ENCODE measurements at regions not wholly inside any gene's neighbourhood (a gene's known extent, or its start where the extent isn't known, plus 50 kb on each side); places are given as distances from the start of the nearest gene placed in this dataset.

DNA sequence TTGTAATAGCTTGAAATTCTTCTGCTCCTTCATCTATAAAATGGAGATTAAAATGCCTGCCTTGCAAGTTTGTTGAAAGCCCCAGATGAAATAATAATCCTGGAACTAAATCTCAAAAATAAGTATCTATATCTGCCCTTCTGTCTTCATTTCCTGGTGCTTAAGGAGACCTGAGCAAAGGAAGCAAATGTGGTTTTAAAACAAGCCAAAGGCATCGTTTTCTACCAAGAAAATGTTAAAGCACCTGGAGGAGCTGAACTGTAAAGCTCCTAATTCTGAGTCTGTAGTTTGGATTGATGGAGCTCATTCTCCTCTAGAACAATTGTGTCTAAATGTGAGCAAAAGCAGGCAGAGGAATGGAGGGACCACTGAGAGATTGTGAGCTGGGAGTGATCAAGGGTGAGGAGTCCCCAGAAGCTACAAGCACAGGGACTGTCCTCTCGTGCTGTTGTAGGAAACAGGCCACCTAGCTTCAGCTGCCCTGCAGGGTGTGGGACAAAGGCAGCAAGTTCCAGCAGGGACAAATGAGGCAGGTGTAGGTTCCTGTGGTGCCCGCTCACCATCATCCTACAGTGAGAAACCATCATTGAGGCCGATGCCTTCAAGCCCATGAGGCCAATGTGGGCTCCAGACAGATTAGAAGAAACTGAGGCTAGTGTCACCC, 420.7 kb upstream of the TRIB2 start:
- Histone ChIP-seq H3K9me1 (ENCODE audit: control insufficient read depth, extremely low read depth, insufficient read depth, low read length) (no peaks in the 10 kb centered on the region), H4K20me1 (ENCODE audit: control insufficient read depth, extremely low read depth, insufficient read depth, low read length) (no peaks in the 10 kb centered on the region), H3K79me2 (ENCODE audit: control insufficient read depth, insufficient read depth, low read length) (no peaks in the 10 kb centered on the region), H3K9ac (ENCODE audit: control insufficient read depth, extremely low read depth, insufficient read depth, low read length) (no peak overlapping the region), H3K4me2 (ENCODE audit: control insufficient read depth, extremely low read depth, insufficient read depth, low read depth, low read length) (no peak overlapping the region), H3K4me1 (ENCODE audit: control insufficient read depth, extremely low read depth, insufficient read depth, low read length) (peaks cover 19% of the 10 kb centered on the region), H3K27ac (ENCODE audit: control insufficient read depth, insufficient read depth, low read length) (no peak overlapping the region), H2AFZ (ENCODE audit: control insufficient read depth, low read length) (no peak overlapping the region), H3K9me3 (ENCODE audit: control insufficient read depth, low read depth, low read length) (no peaks in the 10 kb centered on the region), H3K4me3 (ENCODE audit: control insufficient read depth in 2 of 3, extremely low read depth in 1 of 3, insufficient read depth in 2 of 3, low read depth in 1 of 3, low read length in 3 of 3) (no peak overlapping the region), H3K36me3 (ENCODE audit: control insufficient read depth in 2 of 2, extremely low read depth in 1 of 2, insufficient read depth in 2 of 2, low read length in 2 of 2) (no peaks in the 10 kb centered on the region), H3K27me3 (ENCODE audit: control insufficient read depth, extremely low read depth, insufficient read depth, low read length) (no peaks in the 10 kb centered on the region)
- FAIRE-seq = no peak
- TF ChIP-seq, protein P1, sequence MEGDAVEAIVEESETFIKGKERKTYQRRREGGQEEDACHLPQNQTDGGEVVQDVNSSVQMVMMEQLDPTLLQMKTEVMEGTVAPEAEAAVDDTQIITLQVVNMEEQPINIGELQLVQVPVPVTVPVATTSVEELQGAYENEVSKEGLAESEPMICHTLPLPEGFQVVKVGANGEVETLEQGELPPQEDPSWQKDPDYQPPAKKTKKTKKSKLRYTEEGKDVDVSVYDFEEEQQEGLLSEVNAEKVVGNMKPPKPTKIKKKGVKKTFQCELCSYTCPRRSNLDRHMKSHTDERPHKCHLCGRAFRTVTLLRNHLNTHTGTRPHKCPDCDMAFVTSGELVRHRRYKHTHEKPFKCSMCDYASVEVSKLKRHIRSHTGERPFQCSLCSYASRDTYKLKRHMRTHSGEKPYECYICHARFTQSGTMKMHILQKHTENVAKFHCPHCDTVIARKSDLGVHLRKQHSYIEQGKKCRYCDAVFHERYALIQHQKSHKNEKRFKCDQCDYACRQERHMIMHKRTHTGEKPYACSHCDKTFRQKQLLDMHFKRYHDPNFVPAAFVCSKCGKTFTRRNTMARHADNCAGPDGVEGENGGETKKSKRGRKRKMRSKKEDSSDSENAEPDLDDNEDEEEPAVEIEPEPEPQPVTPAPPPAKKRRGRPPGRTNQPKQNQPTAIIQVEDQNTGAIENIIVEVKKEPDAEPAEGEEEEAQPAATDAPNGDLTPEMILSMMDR (optimal IDR thresholded peaks at IDR 0.05 in 1 of 3, IDR thresholded peaks at IDR 0.05 in 1 of 3, conservative IDR thresholded peaks at IDR 0.05 in 1 of 3; ENCODE audit: extremely low read depth in 1 of 3, insufficient read depth in 2 of 3, low read length in 3 of 3) = no peak
- no peak for TF ChIP-seq EZH2 (IDR thresholded peaks at IDR 0.05; ENCODE audit: low read length)
- DNase-seq (ENCODE audit: low read depth, low spot score) = no peak
- dilution Hi-C loops (cut with MboI; ENCODE audit: extremely low pct_ligation_motif_present, low sequenced_read_pairs) = no loop called here

DNA sequence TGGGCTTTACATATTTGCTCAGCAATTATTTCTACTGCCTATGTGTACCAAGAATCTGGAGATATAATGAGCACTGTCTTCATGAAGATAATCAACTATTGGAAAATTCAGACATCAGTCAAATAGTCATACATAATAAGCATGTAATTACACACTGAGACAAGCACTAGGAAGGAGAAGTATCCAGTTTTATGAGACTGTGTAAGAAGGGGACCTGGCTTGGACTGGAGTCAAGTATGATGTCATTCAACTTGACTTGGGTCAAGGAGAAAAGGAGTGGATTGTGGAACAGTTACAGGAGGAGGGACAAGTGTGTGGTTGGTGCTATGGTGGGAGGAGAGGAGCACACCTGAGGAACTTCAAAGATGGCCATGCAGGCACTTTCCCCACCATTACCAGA, 419.8 kb upstream of the TRIB2 start:
- Histone ChIP-seq H3K27me3 (ENCODE audit: control insufficient read depth, extremely low read depth, insufficient read depth, low read length) (no peaks in the 10 kb centered on the region), H3K9ac (ENCODE audit: control insufficient read depth, extremely low read depth, insufficient read depth, low read length) (no peak overlapping the region), H4K20me1 (ENCODE audit: control insufficient read depth, extremely low read depth, insufficient read depth, low read length) (no peaks in the 10 kb centered on the region), H3K9me3 (ENCODE audit: control insufficient read depth, low read depth, low read length) (no peaks in the 10 kb centered on the region), H3K4me3 (ENCODE audit: control insufficient read depth in 2 of 3, extremely low read depth in 1 of 3, insufficient read depth in 2 of 3, low read depth in 1 of 3, low read length in 3 of 3) (no peak overlapping the region), H2AFZ (ENCODE audit: control insufficient read depth, low read length) (no peak overlapping the region), H3K79me2 (ENCODE audit: control insufficient read depth, insufficient read depth, low read length) (no peaks in the 10 kb centered on the region), H3K4me1 (ENCODE audit: control insufficient read depth, extremely low read depth, insufficient read depth, low read length) (peaks cover 19% of the 10 kb centered on the region), H3K36me3 (ENCODE audit: control insufficient read depth in 2 of 2, extremely low read depth in 1 of 2, insufficient read depth in 2 of 2, low read length in 2 of 2) (no peaks in the 10 kb centered on the region), H3K4me2 (ENCODE audit: control insufficient read depth, extremely low read depth, insufficient read depth, low read depth, low read length) (no peak overlapping the region), H3K9me1 (ENCODE audit: control insufficient read depth, extremely low read depth, insufficient read depth, low read length) (no peaks in the 10 kb centered on the region), H3K27ac (ENCODE audit: control insufficient read depth, insufficient read depth, low read length) (no peak overlapping the region)
- dilution Hi-C loops (cut with MboI; ENCODE audit: extremely low pct_ligation_motif_present, low sequenced_read_pairs) = no loop called here
- DNase-seq (ENCODE audit: low read depth, low spot score) (no peak), FAIRE-seq (no peak)
- no peak for TF ChIP-seq EZH2 (IDR thresholded peaks at IDR 0.05; ENCODE audit: low read length)
- TF ChIP-seq, protein P1 (optimal IDR thresholded peaks at IDR 0.05 in 1 of 3, IDR thresholded peaks at IDR 0.05 in 1 of 3, conservative IDR thresholded peaks at IDR 0.05 in 1 of 3; ENCODE audit: extremely low read depth in 1 of 3, insufficient read depth in 2 of 3, low read length in 3 of 3) = no peak
